ENCODE measurements at regions not wholly inside any gene's neighbourhood (a gene's known extent, or its start where the extent isn't known, plus 50 kb on each side); places are given as distances from the start of the nearest gene placed in this dataset.

- no peak overlapping the region for H3K4me3 ChIP-seq (ENCODE audit: low read depth, low read length)
- H3K36me3 ChIP-seq (ENCODE audit: control insufficient read depth, insufficient read depth, low read length), result no peaks in the 10 kb centered on the region
- H3K27me3 ChIP-seq (ENCODE audit: control insufficient read depth, insufficient read depth, low read length), result no peaks in the 10 kb centered on the region
- DNase-seq (ENCODE audit: low read depth), result no peak
- TF ChIP-seq CTCF (IDR thresholded peaks at IDR 0.05; ENCODE audit: insufficient read depth, low read length, poor library complexity, severe bottlenecking), result no peak
Measured at GRCh38 chr4:112889199-112889598, 160.3 kb upstream of the ANK2 start.

GRCh38 chr4:112889619-112890527 is 159.6 kb upstream of the ANK2 start:
- H3K36me3 ChIP-seq (ENCODE audit: control insufficient read depth, insufficient read depth, low read length), result no peaks in the 10 kb centered on the region
- H3K27me3 ChIP-seq (ENCODE audit: control insufficient read depth, insufficient read depth, low read length), result no peaks in the 10 kb centered on the region
- no peak for DNase-seq (ENCODE audit: low read depth)
- TF ChIP-seq CTCF (IDR thresholded peaks at IDR 0.05; ENCODE audit: insufficient read depth, low read length, poor library complexity, severe bottlenecking), result no peak
- H3K4me3 ChIP-seq (ENCODE audit: low read depth, low read length), result no peak overlapping the region

- Histone ChIP-seq H3K36me3 (ENCODE audit: control insufficient read depth, insufficient read depth, low read length) (no peaks in the 10 kb centered on the region), H3K4me3 (ENCODE audit: low read depth, low read length) (no peak overlapping the region), H3K27me3 (ENCODE audit: control insufficient read depth, insufficient read depth, low read length) (no peaks in the 10 kb centered on the region)
- no peak for DNase-seq (ENCODE audit: low read depth)
- TF ChIP-seq CTCF (IDR thresholded peaks at IDR 0.05; ENCODE audit: insufficient read depth, low read length, poor library complexity, severe bottlenecking), result no peak
Measured at GRCh38 chr4:112894480-112894879, 155.0 kb upstream of the ANK2 start.

- no peaks in the 10 kb centered on the region for H3K27me3 ChIP-seq (ENCODE audit: control insufficient read depth, insufficient read depth, low read length)
- DNase-seq (ENCODE audit: low read depth), result no peak
- no peak overlapping the region for H3K4me3 ChIP-seq (ENCODE audit: low read depth, low read length)
- no peaks in the 10 kb centered on the region for H3K36me3 ChIP-seq (ENCODE audit: control insufficient read depth, insufficient read depth, low read length)
- no peak for TF ChIP-seq CTCF (IDR thresholded peaks at IDR 0.05; ENCODE audit: insufficient read depth, low read length, poor library complexity, severe bottlenecking)
Measured at GRCh38 chr4:112894951-112895350, 154.5 kb upstream of the ANK2 start.

- Histone ChIP-seq H3K36me3 (ENCODE audit: control insufficient read depth, insufficient read depth, low read length) (no peaks in the 10 kb centered on the region), H3K4me3 (ENCODE audit: low read depth, low read length) (no peak overlapping the region), H3K27me3 (ENCODE audit: control insufficient read depth, insufficient read depth, low read length) (no peaks in the 10 kb centered on the region)
- TF ChIP-seq CTCF (IDR thresholded peaks at IDR 0.05; ENCODE audit: insufficient read depth, low read length, poor library complexity, severe bottlenecking), result no peak
- peak; percentile 61 for DNase-seq (ENCODE audit: low read depth)
Measured at GRCh38 chr4:112895811-112896608, 153.4 kb upstream of the ANK2 start.

Data from kidney epithelial cell (primary cell).